HCT116 (cell line): ENCODE measurements at regions not wholly inside any gene's neighbourhood (a gene's known extent, or its start where the extent isn't known, plus 50 kb on each side); places are given as distances from the start of the nearest gene placed in this dataset.

ENCODE experiments used
- CEBPB ChIP-seq: IDR thresholded peaks from 2 replicates; pipeline ENCODE4 v1.6.1; 2012; ENCODE audit warnings: low read depth
- EGR1 ChIP-seq: IDR thresholded peaks from 2 replicates; pipeline ENCODE4 v1.6.1; 2012; ENCODE audit warnings: low read depth
- EZH2 ChIP-seq: fragments of 200-600 bp; sonication (generic); IDR thresholded peaks from 2 replicates; pipeline ENCODE4 v1.6.1; 2017; ENCODE audit warnings: antibody characterized with exemption, mixed run types
- FOSL1 ChIP-seq: IDR thresholded peaks from 2 replicates; pipeline ENCODE4 v1.6.1; 2012; ENCODE audit warnings: low read depth
- POLR2A ChIP-seq: IDR thresholded peaks from 2 replicates; pipeline ENCODE4 v1.7.0; 2011; ENCODE audit warnings: borderline replicate concordance; ENCODE audit not compliant: insufficient read depth, insufficient read length; ENCODE audit errors: extremely low read depth
- POLR2AphosphoS5 ChIP-seq: IDR thresholded peaks from 2 replicates; pipeline ENCODE4 v1.6.1; 2011; ENCODE audit warnings: mild to moderate bottlenecking, low read depth, low read length, moderate library complexity
- RAD21 ChIP-seq: IDR thresholded peaks from 2 replicates; pipeline ENCODE4 v1.6.1; 2012; ENCODE audit warnings: low read depth, mild to moderate bottlenecking
- SIN3A ChIP-seq: IDR thresholded peaks from 2 replicates; pipeline ENCODE4 v1.6.1; 2012; ENCODE audit warnings: low read depth
- TF ChIP-seq, protein P1 (sequence below): IDR thresholded peaks from 2 replicates; pipeline ENCODE4 v1.6.1; 2011; ENCODE audit warnings: mild to moderate bottlenecking, low read length, moderate library complexity; ENCODE audit not compliant: insufficient replicate concordance; ENCODE audit errors: extremely low read depth
- TF ChIP-seq, protein P2 (sequence below), 3 experiments: fragments of 200-600 bp in 1 of 3; sonication (generic) in 1 of 3; IDR thresholded peaks in 2 of 3; conservative IDR thresholded peaks in 1 of 3; 2 replicates each; pipeline ENCODE4 v1.5.1; 2012 to 2017; ENCODE audit warnings: low read depth in 2 of 3, low read length in 2 of 3, antibody characterized with exemption in 1 of 3, borderline replicate concordance in 1 of 3, control low read depth in 1 of 3, mild to moderate bottlenecking in 1 of 3, mixed read lengths in 1 of 3, mixed run types in 1 of 3, moderate library complexity in 1 of 3; ENCODE audit not compliant: insufficient read depth in 1 of 3
- TF ChIP-seq, protein P3 (sequence below): IDR thresholded peaks from 2 replicates; pipeline ENCODE4 v1.6.1; 2012; ENCODE audit warnings: low read depth

DNA sequence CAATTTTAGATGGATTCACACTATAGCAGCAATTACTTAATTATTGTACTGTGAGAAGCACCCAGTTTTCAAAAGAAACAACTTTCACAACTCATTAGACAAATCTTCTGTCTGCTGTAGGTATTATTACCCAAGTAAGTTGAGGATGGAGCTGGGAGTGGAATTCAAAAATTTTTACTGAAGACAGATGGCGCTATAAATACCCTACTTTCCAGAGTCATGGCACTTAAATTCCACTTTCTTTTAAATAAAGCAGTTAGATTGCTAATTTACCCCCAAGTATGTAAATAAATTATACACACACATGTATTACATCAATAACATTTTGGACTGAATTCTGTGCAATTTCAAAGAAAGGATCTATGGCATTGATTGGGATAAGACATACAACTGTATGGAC is 166.8 kb downstream of the FTCDNL1 start:
- TF ChIP-seq, protein P1, sequence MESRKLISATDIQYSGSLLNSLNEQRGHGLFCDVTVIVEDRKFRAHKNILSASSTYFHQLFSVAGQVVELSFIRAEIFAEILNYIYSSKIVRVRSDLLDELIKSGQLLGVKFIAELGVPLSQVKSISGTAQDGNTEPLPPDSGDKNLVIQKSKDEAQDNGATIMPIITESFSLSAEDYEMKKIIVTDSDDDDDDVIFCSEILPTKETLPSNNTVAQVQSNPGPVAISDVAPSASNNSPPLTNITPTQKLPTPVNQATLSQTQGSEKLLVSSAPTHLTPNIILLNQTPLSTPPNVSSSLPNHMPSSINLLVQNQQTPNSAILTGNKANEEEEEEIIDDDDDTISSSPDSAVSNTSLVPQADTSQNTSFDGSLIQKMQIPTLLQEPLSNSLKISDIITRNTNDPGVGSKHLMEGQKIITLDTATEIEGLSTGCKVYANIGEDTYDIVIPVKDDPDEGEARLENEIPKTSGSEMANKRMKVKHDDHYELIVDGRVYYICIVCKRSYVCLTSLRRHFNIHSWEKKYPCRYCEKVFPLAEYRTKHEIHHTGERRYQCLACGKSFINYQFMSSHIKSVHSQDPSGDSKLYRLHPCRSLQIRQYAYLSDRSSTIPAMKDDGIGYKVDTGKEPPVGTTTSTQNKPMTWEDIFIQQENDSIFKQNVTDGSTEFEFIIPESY: no peak
- TF ChIP-seq SIN3A (no peak), POLR2A (no peak), RAD21 (0 out of 2 replicates have a peak, but pooled peaks have one; percentile 15), EZH2 (no peak), CEBPB (no peak), FOSL1 (no peak), EGR1 (no peak), POLR2AphosphoS5 (no peak)
- TF ChIP-seq, protein P2, sequence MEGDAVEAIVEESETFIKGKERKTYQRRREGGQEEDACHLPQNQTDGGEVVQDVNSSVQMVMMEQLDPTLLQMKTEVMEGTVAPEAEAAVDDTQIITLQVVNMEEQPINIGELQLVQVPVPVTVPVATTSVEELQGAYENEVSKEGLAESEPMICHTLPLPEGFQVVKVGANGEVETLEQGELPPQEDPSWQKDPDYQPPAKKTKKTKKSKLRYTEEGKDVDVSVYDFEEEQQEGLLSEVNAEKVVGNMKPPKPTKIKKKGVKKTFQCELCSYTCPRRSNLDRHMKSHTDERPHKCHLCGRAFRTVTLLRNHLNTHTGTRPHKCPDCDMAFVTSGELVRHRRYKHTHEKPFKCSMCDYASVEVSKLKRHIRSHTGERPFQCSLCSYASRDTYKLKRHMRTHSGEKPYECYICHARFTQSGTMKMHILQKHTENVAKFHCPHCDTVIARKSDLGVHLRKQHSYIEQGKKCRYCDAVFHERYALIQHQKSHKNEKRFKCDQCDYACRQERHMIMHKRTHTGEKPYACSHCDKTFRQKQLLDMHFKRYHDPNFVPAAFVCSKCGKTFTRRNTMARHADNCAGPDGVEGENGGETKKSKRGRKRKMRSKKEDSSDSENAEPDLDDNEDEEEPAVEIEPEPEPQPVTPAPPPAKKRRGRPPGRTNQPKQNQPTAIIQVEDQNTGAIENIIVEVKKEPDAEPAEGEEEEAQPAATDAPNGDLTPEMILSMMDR (IDR thresholded peaks at IDR 0.05 in 2 of 3, conservative IDR thresholded peaks at IDR 0.05 in 1 of 3; ENCODE audit: borderline replicate concordance in 1 of 3, insufficient read depth in 1 of 3, low read depth in 2 of 3, low read length in 2 of 3): peak in 2 of 3 experiments; percentile 27 to 51; a peak in 3 of 6 replicates
- TF ChIP-seq, protein P3, sequence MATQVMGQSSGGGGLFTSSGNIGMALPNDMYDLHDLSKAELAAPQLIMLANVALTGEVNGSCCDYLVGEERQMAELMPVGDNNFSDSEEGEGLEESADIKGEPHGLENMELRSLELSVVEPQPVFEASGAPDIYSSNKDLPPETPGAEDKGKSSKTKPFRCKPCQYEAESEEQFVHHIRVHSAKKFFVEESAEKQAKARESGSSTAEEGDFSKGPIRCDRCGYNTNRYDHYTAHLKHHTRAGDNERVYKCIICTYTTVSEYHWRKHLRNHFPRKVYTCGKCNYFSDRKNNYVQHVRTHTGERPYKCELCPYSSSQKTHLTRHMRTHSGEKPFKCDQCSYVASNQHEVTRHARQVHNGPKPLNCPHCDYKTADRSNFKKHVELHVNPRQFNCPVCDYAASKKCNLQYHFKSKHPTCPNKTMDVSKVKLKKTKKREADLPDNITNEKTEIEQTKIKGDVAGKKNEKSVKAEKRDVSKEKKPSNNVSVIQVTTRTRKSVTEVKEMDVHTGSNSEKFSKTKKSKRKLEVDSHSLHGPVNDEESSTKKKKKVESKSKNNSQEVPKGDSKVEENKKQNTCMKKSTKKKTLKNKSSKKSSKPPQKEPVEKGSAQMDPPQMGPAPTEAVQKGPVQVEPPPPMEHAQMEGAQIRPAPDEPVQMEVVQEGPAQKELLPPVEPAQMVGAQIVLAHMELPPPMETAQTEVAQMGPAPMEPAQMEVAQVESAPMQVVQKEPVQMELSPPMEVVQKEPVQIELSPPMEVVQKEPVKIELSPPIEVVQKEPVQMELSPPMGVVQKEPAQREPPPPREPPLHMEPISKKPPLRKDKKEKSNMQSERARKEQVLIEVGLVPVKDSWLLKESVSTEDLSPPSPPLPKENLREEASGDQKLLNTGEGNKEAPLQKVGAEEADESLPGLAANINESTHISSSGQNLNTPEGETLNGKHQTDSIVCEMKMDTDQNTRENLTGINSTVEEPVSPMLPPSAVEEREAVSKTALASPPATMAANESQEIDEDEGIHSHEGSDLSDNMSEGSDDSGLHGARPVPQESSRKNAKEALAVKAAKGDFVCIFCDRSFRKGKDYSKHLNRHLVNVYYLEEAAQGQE: no peak
